HG03159 (cell line): ENCODE measurements at regions not wholly inside any gene's neighbourhood (a gene's known extent, or its start where the extent isn't known, plus 50 kb on each side); places are given as distances from the start of the nearest gene placed in this dataset.

Experiments used
- ATAC-seq: cut with Tn5 transposase; IDR thresholded peaks from one replicate; pipeline ENCODE4 v1.9.1; 2021; ENCODE audit warnings: mild to moderate bottlenecking, moderate library complexity; ENCODE audit not compliant: unreplicated experiment

DNA sequence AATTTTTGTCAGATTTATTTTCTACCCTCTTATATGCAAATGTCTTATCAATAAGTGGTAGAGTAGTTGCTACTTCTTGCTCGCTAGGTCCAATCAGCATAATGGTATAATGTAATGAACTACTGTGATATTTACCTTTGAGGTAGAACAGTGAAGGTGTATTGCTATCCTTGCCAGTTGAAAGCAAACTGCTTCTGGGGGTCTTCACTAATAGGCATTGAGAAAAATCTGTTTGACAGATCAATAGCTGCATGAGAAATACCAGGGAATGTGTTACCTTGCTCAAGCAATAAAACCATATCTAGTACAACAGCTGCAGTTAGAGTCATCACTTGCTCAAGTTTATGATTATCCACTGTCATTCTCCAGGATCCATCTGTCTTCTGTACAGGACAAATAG, 50.1 kb upstream of the EFEMP1 start:
- ATAC-seq, result no peak

- no peak for ATAC-seq
These were observed 53.1 kb upstream of the EFEMP1 start for GRCh38 chr2:55976681-55977080.

DNA sequence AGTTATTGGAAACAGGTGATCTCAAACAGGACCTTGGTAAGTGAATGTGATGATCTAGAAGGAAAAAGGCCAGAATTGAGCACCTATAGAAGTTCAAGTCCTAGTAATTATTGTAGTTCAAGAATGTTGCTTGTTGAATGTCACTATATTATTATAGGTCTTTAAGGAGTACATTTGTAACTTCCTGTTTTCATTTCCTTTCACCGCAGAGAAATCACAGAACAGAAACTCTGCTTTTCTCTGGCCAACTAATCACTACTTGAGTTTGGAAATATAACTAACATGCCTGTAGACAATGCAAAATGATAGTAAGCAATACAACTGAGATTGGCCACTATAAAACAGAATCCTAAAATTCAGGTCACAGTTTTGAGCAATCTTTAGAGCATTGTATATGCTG, 61.8 kb upstream of the EFEMP1 start:
- peak; percentile 97 for ATAC-seq

DNA sequence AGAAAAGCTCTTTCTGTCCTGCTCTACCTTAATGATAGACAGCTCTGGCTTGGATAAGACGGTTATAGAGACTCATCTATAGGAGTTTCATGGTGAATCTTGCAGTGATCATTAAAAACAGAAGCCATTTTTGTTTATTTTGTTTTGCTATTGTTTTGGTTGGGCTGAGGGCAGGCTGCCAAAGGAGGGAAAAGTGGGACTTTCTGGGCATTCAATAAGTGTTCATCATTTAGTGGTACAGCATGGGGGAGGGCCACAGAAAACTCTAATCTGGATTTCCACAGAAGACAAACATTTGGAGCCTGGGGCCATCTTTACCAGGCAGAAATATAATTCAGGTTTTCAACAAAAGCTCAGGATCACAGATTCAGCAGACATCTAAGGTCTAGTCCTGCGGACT, 62.4 kb upstream of the EFEMP1 start:
- ATAC-seq, result peak; percentile 2

DNA sequence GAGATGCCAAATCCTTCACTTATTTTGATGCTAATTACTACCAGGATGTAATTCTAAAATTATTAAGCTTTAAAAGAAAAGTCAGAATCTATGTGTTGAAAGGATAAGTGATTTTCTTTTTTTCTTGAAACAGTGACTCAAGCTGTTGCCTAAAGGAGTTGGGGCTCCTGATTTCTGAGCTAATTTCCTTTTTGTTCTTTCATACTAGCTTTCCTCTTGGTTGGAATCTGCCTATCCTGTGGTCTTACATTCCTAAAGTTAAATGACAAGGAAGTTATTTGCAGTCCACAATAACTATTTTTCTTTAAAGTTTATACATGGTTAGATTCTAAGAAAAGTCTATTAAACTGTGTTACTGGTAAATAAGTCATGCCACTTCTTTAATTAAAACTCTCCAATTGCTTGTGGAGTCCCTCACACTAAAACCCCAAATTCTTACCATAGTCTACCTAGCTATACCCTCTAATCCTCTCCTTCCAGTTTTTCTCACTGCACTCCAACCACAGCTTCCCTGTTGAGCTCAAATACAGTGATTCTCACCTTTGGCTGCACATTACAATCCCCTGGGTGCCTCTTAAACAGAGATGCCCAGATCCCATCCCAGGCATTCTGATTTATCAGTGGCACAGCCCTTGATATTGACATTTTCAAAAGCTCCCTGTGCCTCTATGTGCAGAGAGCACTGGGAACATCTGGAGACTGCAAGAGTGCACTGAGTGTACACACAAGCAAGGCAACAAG, 63.3 kb upstream of the EFEMP1 start:
- no peak for ATAC-seq

DNA sequence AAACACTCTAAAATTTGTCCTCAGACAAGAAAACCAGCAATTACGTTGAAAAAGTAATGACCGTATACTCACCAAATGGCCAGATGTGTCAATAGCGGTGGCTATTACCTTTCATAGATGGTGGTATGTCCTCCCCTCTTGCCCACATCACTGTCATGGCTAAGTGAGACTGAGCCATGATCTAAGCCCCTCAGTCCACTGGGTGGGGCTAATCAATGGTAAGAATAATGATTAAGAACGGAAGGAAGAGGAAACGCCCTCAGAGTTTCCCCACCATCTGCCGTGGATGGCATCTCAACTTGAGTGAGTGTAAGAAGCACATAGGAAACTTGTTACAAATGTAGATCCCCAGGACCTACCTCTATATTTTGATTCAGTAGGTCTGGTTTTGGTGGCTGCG, 65.8 kb upstream of the EFEMP1 start:
- ATAC-seq, result no peak

DNA sequence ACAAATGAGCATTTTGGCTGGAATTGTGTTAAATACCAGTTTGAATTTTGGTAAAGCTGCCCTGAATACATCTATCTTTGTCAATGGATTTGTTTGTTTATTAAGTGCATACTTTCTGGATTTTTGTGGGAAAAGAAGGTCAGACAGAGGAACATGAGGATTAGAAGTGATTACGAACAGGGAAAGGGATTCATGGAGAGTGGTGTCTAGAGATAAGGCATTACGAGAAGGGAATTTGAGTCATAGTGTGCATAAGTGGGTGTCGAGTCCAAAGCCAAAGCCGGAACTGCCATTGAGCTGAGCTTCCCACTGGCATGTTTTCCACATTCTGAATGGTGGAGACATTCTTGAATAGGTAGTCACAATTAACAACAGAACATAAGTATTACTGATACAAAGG, 68.9 kb upstream of the EFEMP1 start:
- ATAC-seq, result no peak

GRCh38 chr2:55993685-55994084, 70.1 kb upstream of the EFEMP1 start:
- ATAC-seq, result no peak

GRCh38 chr2:55995211-55995610, 71.6 kb upstream of the EFEMP1 start:
- ATAC-seq, result no peak

GRCh38 chr2:55995902-55996301, 72.3 kb upstream of the EFEMP1 start:
- no peak for ATAC-seq

DNA sequence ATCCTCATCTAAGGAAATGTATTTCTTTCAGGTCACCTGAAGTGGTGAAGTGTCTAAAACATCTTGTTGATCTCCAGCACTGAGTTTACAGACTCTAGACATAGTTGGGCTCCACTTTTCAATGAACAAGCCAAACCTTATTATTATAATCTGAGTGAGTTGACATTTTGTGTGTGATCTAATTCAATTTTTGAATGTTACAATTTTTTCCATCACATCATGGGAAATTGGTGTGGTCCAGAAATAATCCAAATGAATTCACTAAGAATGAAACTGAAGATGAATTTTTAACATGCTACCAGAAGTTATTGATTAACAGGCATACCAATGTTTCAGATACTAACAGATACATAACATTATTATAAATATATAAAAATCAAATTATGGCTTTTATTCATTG, 75.6 kb upstream of the EFEMP1 start:
- no peak for ATAC-seq

DNA sequence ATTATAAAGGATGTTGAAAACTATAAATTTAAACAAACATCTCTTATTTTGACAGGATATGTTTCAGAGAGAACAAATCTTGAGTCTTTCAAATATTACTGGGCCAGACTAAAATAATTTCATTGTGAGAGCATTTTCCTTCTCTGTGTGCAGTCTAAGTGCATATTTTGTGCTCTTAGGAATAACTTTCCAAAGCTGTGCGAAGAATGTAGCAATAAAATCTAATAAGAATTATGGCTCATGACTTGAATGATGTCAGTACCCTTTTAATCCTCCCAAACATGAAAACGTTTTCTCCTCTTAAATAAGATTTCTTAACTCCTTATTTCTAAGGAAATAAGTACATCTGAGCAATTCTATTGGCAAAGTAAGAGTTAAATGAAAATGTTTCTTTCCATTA, 76.2 kb upstream of the EFEMP1 start:
- ATAC-seq, result no peak

GRCh38 chr2:56001947-56002346, 78.4 kb upstream of the EFEMP1 start:
- no peak for ATAC-seq

DNA sequence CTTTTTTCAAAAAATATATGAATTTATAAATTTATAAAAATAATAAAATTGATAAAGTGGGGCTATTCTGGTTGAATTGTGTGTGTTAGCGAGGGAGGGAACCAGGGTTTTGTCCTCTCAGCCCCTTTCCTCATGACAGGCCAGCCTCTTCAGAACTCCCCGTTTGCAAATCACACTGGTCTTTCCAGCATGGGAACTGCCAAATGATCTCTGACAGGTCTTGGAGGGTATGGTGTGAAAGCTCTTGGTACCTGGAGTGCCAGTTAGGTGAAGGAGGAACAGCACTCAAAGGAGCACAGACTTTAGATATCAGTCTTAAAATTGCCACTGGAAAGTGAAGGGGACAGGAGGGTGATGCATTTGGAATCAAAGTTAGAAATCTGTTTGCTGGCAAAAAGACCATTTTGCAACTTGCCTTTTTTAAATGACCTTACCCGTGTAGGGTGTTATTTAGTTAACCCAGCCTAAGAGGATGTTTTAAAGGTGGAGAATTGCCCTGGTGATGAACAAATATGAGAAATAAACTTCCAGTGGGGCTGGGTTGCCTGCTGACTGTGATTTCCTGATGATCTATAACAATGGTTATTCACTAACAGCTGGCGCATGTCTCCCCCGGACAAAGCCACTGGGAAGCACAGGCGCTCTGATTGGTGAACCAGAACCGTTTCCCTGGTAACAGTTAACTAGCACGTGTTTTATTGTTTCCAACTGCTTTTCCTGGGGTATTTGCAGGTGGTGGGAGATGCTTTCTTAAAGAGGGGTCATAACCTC, 85.3 kb upstream of the EFEMP1 start:
- no peak for ATAC-seq

GRCh38 chr2:56009758-56010458, 86.3 kb upstream of the EFEMP1 start:
- no peak for ATAC-seq

- no peak for ATAC-seq
These were observed 88.0 kb upstream of the EFEMP1 start for GRCh38 chr2:56011624-56012023.

GRCh38 chr2:56012221-56012765, 88.7 kb upstream of the EFEMP1 start:
- ATAC-seq, result no peak

DNA sequence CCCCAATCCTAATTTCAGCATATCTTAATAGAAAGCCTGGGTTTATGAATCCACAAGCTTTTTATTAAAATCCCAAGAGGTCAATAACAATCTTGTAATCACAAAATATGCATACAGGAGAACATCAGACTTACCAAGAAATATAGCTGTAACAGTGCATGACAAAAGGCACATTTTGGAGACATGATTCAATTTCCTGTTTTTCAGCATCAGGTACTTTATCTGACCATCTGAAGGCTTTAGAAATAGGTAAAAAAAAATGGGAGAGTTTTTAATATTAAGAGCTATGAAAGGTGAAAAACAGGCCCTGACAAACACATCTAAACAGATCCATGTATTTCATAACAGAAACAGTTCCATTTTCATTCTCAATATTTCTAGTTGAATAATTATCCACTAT, 89.9 kb upstream of the EFEMP1 start:
- no peak for ATAC-seq

GRCh38 chr2:56014046-56014730, 90.6 kb upstream of the EFEMP1 start:
- no peak for ATAC-seq

DNA sequence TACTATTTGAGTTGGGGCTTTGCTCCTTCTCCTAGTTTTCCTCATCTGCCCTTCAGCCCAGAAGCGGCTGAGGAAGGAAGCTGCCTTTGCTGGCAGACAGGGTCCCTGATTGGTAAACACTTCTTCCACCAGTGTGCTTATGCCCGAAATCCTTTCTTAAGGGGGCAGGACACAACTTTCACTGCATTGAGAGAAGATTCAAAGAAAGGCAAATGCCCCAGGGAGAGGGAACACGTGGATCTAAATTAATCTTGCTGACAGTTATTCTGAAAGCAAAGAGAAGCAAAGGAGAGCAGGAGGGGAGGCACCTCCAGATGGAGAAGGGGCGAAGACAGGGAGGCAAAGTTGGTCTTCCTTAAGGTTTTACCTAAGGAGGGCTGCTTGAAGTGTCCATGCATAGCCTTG, 92.1 kb upstream of the EFEMP1 start:
- ATAC-seq, result no peak

DNA sequence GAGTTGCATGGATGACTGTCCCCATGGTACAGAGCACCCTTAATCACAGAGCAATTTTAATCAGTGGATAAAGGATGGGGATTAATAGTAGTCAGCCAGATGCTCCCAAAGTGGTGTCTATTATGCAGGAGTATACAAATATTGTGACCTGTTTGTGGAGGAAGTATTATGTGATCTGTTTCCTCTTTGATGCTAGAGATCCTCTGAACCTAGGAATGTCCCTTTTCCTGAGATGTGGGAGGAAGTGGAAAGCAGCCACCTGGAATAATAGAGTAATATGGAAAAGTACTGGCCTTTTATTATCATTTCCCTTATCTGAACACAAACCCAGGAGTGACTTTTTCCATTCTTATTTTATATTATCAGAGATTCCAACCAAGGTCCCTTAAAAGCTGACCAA, 94.2 kb upstream of the EFEMP1 start:
- no peak for ATAC-seq
